Mucosa of rectum (tissue), 2 donors: ENCODE measurements at regions not wholly inside any gene's neighbourhood (a gene's known extent, or its start where the extent isn't known, plus 50 kb on each side); places are given as distances from the start of the nearest gene placed in this dataset.

Experiments used
- H3K27ac ChIP-seq, 2 donors: one replicate each; pipeline ENCODE4 v1.7.0; 2013; ENCODE audit warnings: inconsistent platforms in 2 of 2, low read depth in 2 of 2, low read length in 2 of 2
- H3K27me3 ChIP-seq, 2 donors: one replicate each; pipeline ENCODE4 v1.7.0; 2013; ENCODE audit warnings: low read length in 2 of 2; ENCODE audit not compliant: control insufficient read depth in 2 of 2, insufficient read depth in 2 of 2
- H3K36me3 ChIP-seq, 2 donors: one replicate each; pipeline ENCODE4 v1.7.0; 2013; ENCODE audit warnings: low read length in 2 of 2; ENCODE audit not compliant: control insufficient read depth in 2 of 2, insufficient read depth in 2 of 2
- H3K4me1 ChIP-seq, 2 donors: one replicate each; pipeline ENCODE4 v1.7.0; 2013; ENCODE audit warnings: low read length in 2 of 2, mild to moderate bottlenecking in 1 of 2; ENCODE audit not compliant: control insufficient read depth in 2 of 2, insufficient read depth in 2 of 2
- H3K4me3 ChIP-seq, 2 donors: one replicate each; pipeline ENCODE4 v1.7.0; 2013; ENCODE audit warnings: low read length in 2 of 2
- H3K9ac ChIP-seq, 2 donors: one replicate each; pipeline ENCODE4 v1.7.0; 2013; ENCODE audit warnings: low read length in 2 of 2, low read depth in 1 of 2, mild to moderate bottlenecking in 1 of 2
- H3K9me3 ChIP-seq, 2 donors: one replicate each; pipeline ENCODE4 v1.7.0; 2013; ENCODE audit warnings: low read length in 2 of 2; ENCODE audit not compliant: control insufficient read depth in 2 of 2
- donor health status: healthy.
- donor health status: Normal muscosa, but diverticular disease.

- Histone ChIP-seq H3K4me3 (no peak overlapping the region), H3K27me3 (no peaks in the 10 kb centered on the region), H3K9ac (no peak overlapping the region), H3K27ac (no peak overlapping the region), H3K36me3 (no peaks in the 10 kb centered on the region), H3K9me3 (no peaks in the 10 kb centered on the region), H3K4me1 (no peaks in the 10 kb centered on the region)
Observed at GRCh38 chr11:127888386-127888785, 699.0 kb downstream of the ETS1 start.

- Histone ChIP-seq H3K27me3 (no peaks in the 10 kb centered on the region), H3K9ac (no peak overlapping the region), H3K4me3 (no peak overlapping the region), H3K9me3 (no peaks in the 10 kb centered on the region), H3K4me1 (no peaks in the 10 kb centered on the region), H3K36me3 (no peaks in the 10 kb centered on the region), H3K27ac (no peak overlapping the region)
Observed at GRCh38 chr11:127875131-127875530, 712.2 kb downstream of the ETS1 start.

GRCh38 chr11:127873478-127873877 is 713.9 kb downstream of the ETS1 start:
- H3K9ac ChIP-seq: no peak overlapping the region
- H3K36me3 ChIP-seq: no peaks in the 10 kb centered on the region
- H3K4me1 ChIP-seq: no peaks in the 10 kb centered on the region
- H3K27me3 ChIP-seq: no peaks in the 10 kb centered on the region
- no peaks in the 10 kb centered on the region for H3K9me3 ChIP-seq
- no peak overlapping the region for H3K27ac ChIP-seq
- no peak overlapping the region for H3K4me3 ChIP-seq

GRCh38 chr11:127866109-127866508 is 721.2 kb downstream of the ETS1 start:
- no peaks in the 10 kb centered on the region for H3K9me3 ChIP-seq
- H3K36me3 ChIP-seq: no peaks in the 10 kb centered on the region
- H3K4me3 ChIP-seq: no peak overlapping the region
- no peaks in the 10 kb centered on the region for H3K4me1 ChIP-seq
- H3K27me3 ChIP-seq: no peaks in the 10 kb centered on the region
- H3K27ac ChIP-seq: no peak overlapping the region
- no peak overlapping the region for H3K9ac ChIP-seq

- no peaks in the 10 kb centered on the region for H3K9me3 ChIP-seq
- no peaks in the 10 kb centered on the region for H3K27me3 ChIP-seq
- no peaks in the 10 kb centered on the region for H3K36me3 ChIP-seq
- no peak overlapping the region for H3K27ac ChIP-seq
- H3K4me3 ChIP-seq: no peak overlapping the region
- no peak overlapping the region for H3K9ac ChIP-seq
- H3K4me1 ChIP-seq: peaks cover 0 to 3% of the 10 kb centered on the region in 2 donors
Observed at GRCh38 chr11:127864861-127865260, 722.5 kb downstream of the ETS1 start.

GRCh38 chr11:127862406-127862805 is 725.0 kb downstream of the ETS1 start:
- Histone ChIP-seq H3K27me3 (no peaks in the 10 kb centered on the region), H3K4me3 (no peak overlapping the region), H3K9ac (no peak overlapping the region), H3K36me3 (no peaks in the 10 kb centered on the region), H3K27ac (no peak overlapping the region), H3K4me1 (peaks cover 0 to 5% of the 10 kb centered on the region in 2 donors), H3K9me3 (no peaks in the 10 kb centered on the region)

- Histone ChIP-seq H3K36me3 (no peaks in the 10 kb centered on the region), H3K4me3 (no peak overlapping the region), H3K9me3 (no peaks in the 10 kb centered on the region), H3K27ac (no peak overlapping the region), H3K9ac (no peak overlapping the region), H3K4me1 (peaks cover 0 to 5% of the 10 kb centered on the region in 2 donors), H3K27me3 (no peaks in the 10 kb centered on the region)
Observed at GRCh38 chr11:127859941-127860354, 727.4 kb downstream of the ETS1 start.

- Histone ChIP-seq H3K9me3 (no peaks in the 10 kb centered on the region), H3K27me3 (no peaks in the 10 kb centered on the region), H3K4me1 (no peaks in the 10 kb centered on the region), H3K36me3 (no peaks in the 10 kb centered on the region), H3K9ac (no peak overlapping the region), H3K27ac (no peak overlapping the region), H3K4me3 (no peak overlapping the region)
Observed at GRCh38 chr11:127844876-127845275, 742.5 kb downstream of the ETS1 start.

GRCh38 chr11:127843483-127844396 is 743.6 kb downstream of the ETS1 start:
- no peaks in the 10 kb centered on the region for H3K4me1 ChIP-seq
- no peaks in the 10 kb centered on the region for H3K9me3 ChIP-seq
- H3K4me3 ChIP-seq: no peak overlapping the region
- H3K27ac ChIP-seq: no peak overlapping the region
- H3K36me3 ChIP-seq: no peaks in the 10 kb centered on the region
- no peaks in the 10 kb centered on the region for H3K27me3 ChIP-seq
- H3K9ac ChIP-seq: no peak overlapping the region

GRCh38 chr11:127825183-127825582 is 762.2 kb downstream of the ETS1 start:
- no peak overlapping the region for H3K4me3 ChIP-seq
- H3K9me3 ChIP-seq: no peaks in the 10 kb centered on the region
- H3K27me3 ChIP-seq: no peaks in the 10 kb centered on the region
- no peaks in the 10 kb centered on the region for H3K36me3 ChIP-seq
- no peak overlapping the region for H3K9ac ChIP-seq
- H3K27ac ChIP-seq: no peak overlapping the region
- H3K4me1 ChIP-seq: no peaks in the 10 kb centered on the region
